22Rv1 (cell line): ENCODE measurements at regions not wholly inside any gene's neighbourhood (a gene's known extent, or its start where the extent isn't known, plus 50 kb on each side); places are given as distances from the start of the nearest gene placed in this dataset.

Experiments used
- ZFX ChIP-seq: fragments of 450-650 bp; IDR thresholded peaks from 2 replicates; pipeline ENCODE4 v1.6.1; 2017; ENCODE audit warnings: antibody characterized with exemption, borderline replicate concordance
- TF ChIP-seq, protein P1 (sequence below): fragments of 450-650 bp; IDR thresholded peaks from 2 replicates; pipeline ENCODE4 v1.5.1; 2017; ENCODE audit warnings: mild to moderate bottlenecking

DNA sequence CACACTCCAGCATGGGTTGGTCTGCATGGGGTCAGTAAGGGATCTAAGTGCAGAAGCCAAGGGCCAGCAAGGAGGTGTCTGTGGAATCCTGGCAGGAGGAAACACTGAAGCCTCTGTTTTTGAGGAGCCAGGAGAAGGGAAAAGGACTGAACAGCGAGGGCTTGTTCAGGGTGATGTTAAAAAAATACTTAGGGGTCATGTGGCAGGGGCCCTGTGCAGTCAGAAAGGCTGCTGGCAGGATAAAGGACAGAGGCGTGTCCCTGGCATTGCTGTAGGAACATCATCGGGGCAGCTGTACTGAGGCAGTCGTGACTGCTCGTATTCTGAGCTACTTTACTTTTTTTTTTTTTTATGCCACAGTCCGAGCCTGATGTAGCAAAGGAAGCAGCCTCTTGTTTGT is 127.1 kb upstream of the ZFP64 start:
- TF ChIP-seq, protein P1, sequence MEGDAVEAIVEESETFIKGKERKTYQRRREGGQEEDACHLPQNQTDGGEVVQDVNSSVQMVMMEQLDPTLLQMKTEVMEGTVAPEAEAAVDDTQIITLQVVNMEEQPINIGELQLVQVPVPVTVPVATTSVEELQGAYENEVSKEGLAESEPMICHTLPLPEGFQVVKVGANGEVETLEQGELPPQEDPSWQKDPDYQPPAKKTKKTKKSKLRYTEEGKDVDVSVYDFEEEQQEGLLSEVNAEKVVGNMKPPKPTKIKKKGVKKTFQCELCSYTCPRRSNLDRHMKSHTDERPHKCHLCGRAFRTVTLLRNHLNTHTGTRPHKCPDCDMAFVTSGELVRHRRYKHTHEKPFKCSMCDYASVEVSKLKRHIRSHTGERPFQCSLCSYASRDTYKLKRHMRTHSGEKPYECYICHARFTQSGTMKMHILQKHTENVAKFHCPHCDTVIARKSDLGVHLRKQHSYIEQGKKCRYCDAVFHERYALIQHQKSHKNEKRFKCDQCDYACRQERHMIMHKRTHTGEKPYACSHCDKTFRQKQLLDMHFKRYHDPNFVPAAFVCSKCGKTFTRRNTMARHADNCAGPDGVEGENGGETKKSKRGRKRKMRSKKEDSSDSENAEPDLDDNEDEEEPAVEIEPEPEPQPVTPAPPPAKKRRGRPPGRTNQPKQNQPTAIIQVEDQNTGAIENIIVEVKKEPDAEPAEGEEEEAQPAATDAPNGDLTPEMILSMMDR = no peak
- no peak for TF ChIP-seq ZFX
